ENCODE measurements at regions not wholly inside any gene's neighbourhood (a gene's known extent, or its start where the extent isn't known, plus 50 kb on each side); places are given as distances from the start of the nearest gene placed in this dataset.

DNA sequence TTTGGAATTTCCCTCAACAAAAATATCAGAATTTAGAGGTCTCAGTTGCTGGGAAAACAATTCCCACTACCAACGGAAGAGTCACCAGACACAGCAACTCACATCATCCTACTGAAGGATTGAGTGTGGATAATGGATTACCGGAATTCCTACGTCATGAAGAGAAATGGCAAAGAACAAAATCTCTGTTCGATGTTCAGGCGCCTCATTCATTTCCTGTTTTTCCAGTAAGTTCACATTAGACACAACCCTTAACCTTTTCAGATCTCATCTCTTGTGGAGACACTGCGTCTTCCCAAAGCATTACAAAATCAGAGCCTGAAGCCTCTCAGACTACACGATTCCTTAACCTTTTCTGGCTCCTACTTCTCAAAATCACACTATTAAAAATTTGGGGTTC is 58.5 kb upstream of the CPEB2 start:
- H3K36me3 ChIP-seq, result no peaks in the 10 kb centered on the region
- no peak for ATAC-seq (ENCODE audit: insufficient number of reproducible peaks, low FRiP score, low read depth)
- TF ChIP-seq, protein P1, sequence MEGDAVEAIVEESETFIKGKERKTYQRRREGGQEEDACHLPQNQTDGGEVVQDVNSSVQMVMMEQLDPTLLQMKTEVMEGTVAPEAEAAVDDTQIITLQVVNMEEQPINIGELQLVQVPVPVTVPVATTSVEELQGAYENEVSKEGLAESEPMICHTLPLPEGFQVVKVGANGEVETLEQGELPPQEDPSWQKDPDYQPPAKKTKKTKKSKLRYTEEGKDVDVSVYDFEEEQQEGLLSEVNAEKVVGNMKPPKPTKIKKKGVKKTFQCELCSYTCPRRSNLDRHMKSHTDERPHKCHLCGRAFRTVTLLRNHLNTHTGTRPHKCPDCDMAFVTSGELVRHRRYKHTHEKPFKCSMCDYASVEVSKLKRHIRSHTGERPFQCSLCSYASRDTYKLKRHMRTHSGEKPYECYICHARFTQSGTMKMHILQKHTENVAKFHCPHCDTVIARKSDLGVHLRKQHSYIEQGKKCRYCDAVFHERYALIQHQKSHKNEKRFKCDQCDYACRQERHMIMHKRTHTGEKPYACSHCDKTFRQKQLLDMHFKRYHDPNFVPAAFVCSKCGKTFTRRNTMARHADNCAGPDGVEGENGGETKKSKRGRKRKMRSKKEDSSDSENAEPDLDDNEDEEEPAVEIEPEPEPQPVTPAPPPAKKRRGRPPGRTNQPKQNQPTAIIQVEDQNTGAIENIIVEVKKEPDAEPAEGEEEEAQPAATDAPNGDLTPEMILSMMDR (IDR thresholded peaks at IDR 0.05), result no peak

DNA sequence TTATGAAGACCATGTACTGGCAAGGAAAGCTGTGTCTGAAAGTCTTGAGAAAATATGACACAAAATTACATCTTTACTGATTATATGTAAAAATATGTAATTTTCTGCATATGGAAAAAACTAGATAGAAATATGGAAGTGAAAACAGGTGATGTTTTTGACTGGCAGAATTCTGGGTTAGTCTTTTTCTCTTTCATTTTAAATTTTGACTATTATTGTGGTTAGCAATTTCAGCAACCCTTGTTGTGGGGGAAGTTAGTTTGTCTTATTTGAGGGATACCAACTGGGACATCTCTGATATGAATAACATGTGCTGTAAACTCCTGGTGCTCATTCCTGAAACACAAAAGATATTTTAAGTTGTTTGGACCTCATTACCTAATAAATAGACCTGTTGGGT is 49.9 kb upstream of the CPEB2 start:
- Histone ChIP-seq H3K27ac (no peak overlapping the region), H3K9me3 (no peaks in the 10 kb centered on the region), H3K4me3 (no peak overlapping the region), H3K36me3 (no peaks in the 10 kb centered on the region), H3K4me1 (ENCODE audit: control insufficient read depth in 1 of 2, low read depth in 2 of 2) (no peaks in the 10 kb centered on the region), H3K27me3 (replicated peaks; ENCODE audit: insufficient read depth) (no peaks in the 10 kb centered on the region)
- ATAC-seq (ENCODE audit: insufficient number of reproducible peaks, low FRiP score, low read depth) (no peak), DNase-seq (ENCODE audit: low spot score) (no peak)
- TF ChIP-seq, protein P1 (IDR thresholded peaks at IDR 0.05), result no peak

More for the DNA sequence above, 58.5 kb upstream of the CPEB2 start:
- H3K9me3 ChIP-seq, result no peaks in the 10 kb centered on the region
- no peaks in the 10 kb centered on the region for H3K27me3 ChIP-seq (replicated peaks; ENCODE audit: insufficient read depth)
- H3K27ac ChIP-seq, result no peak overlapping the region
- DNase-seq (ENCODE audit: low spot score), result no peak
- no peak overlapping the region for H3K4me3 ChIP-seq
- no peaks in the 10 kb centered on the region for H3K4me1 ChIP-seq (ENCODE audit: control insufficient read depth in 1 of 2, low read depth in 2 of 2)

Measured in thoracic aorta (tissue), 2 donors.